RWPE1 (cell line): ENCODE measurements at regions not wholly inside any gene's neighbourhood (a gene's known extent, or its start where the extent isn't known, plus 50 kb on each side); places are given as distances from the start of the nearest gene placed in this dataset.

ENCODE experiments used
- CTCF ChIA-PET: fragments of 350-600 bp; sonication (Branson Sonifier 250); formaldehyde crosslinking; extraction: SDS; loops from one replicate; lab custom pipeline; 2021; lab: Yijun Ruan, JAX
- POLR2A ChIA-PET: fragments of 400-600 bp; formaldehyde crosslinking; extraction: SDS; loops from one replicate; lab custom pipeline; 2020; ENCODE audit warnings: antibody characterized with exemption; ENCODE audit not compliant: low non-redundant PET; lab: Yijun Ruan, JAX
- DNase-seq: peaks from one replicate; pipeline ENCODE4 v3.0.0; 2012; ENCODE audit warnings: low spot score
- H3K27ac ChIP-seq: fragments of 450-650 bp; 2 replicates; pipeline ENCODE4 v1.5.1; 2017
- TF ChIP-seq, protein P1 (sequence below): fragments of 450-650 bp; conservative IDR thresholded peaks from 2 replicates; pipeline ENCODE4 v1.5.1; 2017; ENCODE audit warnings: low read depth, mild to moderate bottlenecking

DNA sequence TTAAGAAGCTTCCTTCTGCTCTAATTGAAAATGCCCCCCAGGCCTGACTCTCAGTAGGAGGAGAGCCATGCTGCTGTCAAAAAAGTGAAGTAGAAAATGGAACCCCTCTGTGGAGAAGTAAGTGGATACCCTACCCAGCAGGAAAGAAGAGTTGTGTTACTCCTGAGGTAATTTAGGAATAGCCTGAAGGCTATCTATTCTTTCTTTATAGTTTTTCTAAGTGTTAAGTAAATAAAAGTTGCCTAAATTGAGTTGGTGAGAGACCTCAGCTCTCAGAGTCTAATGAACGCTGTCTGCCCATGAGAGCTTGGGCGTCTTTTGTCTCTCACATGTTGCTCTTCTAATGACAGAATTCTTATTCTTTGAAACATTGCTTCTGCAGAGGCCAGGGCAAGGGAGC, 116.2 kb downstream of the NSUN3 start:
- ChIA-PET POLR2A (no interaction called here), CTCF (interaction anchor here (0.7 kb wide), 1 partner anchor 142 kb away, joined by 4 read pairs; no protein-coding TSS in a partner anchor)
- no peak for DNase-seq
- TF ChIP-seq, protein P1, sequence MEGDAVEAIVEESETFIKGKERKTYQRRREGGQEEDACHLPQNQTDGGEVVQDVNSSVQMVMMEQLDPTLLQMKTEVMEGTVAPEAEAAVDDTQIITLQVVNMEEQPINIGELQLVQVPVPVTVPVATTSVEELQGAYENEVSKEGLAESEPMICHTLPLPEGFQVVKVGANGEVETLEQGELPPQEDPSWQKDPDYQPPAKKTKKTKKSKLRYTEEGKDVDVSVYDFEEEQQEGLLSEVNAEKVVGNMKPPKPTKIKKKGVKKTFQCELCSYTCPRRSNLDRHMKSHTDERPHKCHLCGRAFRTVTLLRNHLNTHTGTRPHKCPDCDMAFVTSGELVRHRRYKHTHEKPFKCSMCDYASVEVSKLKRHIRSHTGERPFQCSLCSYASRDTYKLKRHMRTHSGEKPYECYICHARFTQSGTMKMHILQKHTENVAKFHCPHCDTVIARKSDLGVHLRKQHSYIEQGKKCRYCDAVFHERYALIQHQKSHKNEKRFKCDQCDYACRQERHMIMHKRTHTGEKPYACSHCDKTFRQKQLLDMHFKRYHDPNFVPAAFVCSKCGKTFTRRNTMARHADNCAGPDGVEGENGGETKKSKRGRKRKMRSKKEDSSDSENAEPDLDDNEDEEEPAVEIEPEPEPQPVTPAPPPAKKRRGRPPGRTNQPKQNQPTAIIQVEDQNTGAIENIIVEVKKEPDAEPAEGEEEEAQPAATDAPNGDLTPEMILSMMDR, result no peak
- no peak overlapping the region for H3K27ac ChIP-seq

DNA sequence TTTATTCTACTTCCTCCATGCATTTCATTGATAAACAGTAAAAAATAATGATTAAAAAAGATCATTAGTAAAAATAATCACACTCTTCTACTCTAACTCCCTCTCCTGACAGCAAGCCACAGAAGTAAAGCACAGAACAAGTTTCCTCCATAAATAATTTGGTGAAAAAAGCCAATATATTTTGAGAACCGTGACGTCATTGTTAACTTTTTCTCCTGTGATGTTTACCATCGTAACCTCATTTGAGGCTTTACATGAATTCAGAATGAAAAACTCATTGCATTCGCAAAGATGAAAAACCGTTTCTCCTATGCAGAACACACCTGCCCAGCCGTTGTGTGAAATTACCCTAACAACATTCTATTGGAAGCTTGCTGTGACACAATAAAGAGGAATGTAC, 120.7 kb downstream of the NSUN3 start:
- no peak overlapping the region for H3K27ac ChIP-seq
- ChIA-PET CTCF (no interaction called here), POLR2A (no interaction called here)
- TF ChIP-seq, protein P1, result no peak
- no peak for DNase-seq

DNA sequence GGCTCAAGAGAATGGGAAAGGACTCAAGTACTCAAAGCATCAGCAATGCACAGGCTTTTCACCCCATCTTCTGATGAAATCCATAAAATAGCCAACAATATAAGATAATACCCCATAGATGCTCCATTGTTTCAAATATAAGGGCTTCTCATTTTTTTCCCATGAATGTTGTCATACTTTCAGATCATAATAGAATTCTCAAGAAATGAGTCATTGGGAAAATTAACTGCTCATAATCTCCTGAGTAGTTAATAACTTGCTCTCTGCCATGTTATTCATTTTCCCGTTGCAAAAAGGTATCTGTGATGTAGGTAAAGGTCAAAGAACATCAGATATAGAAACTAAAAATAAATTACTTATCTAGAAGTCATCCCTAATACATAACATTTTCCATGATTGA, 121.9 kb downstream of the NSUN3 start:
- DNase-seq, result peak; percentile 41
- TF ChIP-seq, protein P1, result no peak
- ChIA-PET POLR2A (no interaction called here), CTCF (no interaction called here)
- no peak overlapping the region for H3K27ac ChIP-seq

DNA sequence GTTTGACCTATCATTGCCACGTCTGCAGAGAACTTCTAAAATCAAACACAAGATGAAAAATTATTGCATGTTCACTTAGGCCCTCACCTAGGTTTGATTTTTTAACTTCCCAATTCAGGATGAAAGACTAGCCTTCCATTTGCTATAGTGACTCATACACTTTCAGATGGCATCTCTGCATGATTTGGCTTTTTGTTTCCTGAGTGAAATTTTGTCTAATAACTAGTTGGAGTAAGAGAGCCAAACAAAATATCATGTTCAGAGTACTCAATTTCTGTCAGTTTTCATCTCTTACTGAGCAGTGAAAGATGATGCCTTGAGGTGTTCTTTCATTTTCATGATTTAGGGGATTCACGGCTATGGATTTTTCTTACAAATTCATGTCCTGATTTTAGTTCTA, 122.9 kb downstream of the NSUN3 start:
- no peak for DNase-seq
- POLR2A ChIA-PET, result no interaction called here
- CTCF ChIA-PET, result interaction anchor here (0.5 kb wide), 1 partner anchor 26 kb away, joined by 4 read pairs; no protein-coding TSS in a partner anchor
- TF ChIP-seq, protein P1, result no peak
- no peak overlapping the region for H3K27ac ChIP-seq

DNA sequence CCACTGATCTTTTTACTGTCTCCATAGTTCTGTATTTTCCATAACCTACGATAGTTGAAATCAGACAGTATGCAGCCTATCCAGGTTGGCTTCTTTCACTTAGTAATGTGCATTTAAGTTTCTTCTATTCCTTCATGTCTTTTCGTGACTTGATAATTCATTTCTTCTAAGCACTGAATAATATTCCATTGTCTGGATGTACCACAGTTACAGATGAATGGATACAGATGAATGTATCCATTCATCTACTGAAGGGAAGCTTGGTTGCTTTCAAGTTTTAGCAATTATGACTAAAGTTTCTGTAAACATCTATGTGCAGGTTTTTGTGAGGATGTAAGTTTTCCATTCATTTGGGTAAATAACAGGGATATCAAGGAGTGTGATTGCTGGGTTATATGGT, 124.8 kb downstream of the NSUN3 start:
- DNase-seq, result no peak
- ChIA-PET CTCF (no interaction called here), POLR2A (no interaction called here)
- TF ChIP-seq, protein P1, result no peak
- no peak overlapping the region for H3K27ac ChIP-seq

DNA sequence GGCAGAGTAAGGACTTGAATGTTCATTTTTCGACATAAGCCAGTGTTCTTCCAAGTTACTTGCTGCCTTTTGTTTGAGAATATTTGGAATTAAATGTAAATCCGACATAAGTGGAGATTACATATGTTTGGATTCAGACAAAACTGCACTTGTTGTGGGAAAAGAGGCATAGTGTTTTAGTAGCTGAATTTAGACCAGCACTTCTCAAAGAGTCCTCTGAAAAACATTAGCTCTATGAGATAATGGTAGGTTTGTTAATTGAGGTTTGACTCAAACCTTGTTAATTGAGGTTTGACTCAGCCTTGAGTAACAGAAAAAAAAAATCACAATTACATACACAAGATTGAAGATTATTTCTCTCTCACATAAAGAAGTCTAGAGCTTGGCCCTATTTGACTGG, 132.5 kb downstream of the NSUN3 start:
- no peak for DNase-seq
- POLR2A ChIA-PET, result no interaction called here
- H3K27ac ChIP-seq, result no peak overlapping the region
- CTCF ChIA-PET, result no interaction called here
- TF ChIP-seq, protein P1, result no peak

DNA sequence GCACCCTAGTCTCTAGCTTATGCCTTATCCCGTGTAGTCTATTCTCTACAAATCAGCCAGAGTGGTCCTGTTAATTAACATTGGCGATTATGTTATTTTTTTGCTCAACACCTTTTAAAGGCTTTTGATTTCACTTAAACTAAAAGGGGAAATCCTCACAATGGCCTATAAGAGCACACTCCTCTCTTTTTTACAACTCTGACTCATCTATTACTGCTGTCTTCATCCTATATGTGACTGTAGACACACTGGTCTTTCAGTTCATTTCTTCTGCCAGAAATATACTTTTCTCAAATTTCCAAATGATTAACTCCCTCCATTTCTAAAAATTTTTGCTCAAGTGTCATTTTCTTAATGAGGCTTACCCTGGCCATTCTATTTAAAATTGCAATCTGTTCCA, 143.4 kb downstream of the NSUN3 start:
- ChIA-PET POLR2A (no interaction called here), CTCF (no interaction called here)
- no peak for DNase-seq
- no peak overlapping the region for H3K27ac ChIP-seq
- TF ChIP-seq, protein P1, result no peak
